Tibial artery (tissue), 4 donors: ENCODE measurements at regions not wholly inside any gene's neighbourhood (a gene's known extent, or its start where the extent isn't known, plus 50 kb on each side); places are given as distances from the start of the nearest gene placed in this dataset.
"Not testable (repeated sequence)": the region's sequence is repeated elsewhere in the genome, so short reads cannot be mapped to it uniquely, and the experiment has no call there.

ENCODE experiments used
- DNase-seq, 2 donors: peaks; one replicate each; pipeline ENCODE4 v3.0.0-alpha.2; 2019
- H3K27ac ChIP-seq, 2 donors: fragments of 200-600 bp; sonication (generic) in 1 of 2; 1 replicate in 1 of 2; 2 replicates in 1 of 2; pipeline ENCODE4 v1.5.1; 2018 to 2019; ENCODE audit warnings: mild to moderate bottlenecking in 1 of 2
- H3K27me3 ChIP-seq, 2 donors: fragments of 200-600 bp; sonication (generic) in 1 of 2; one replicate each; pipeline versions ENCODE4 v1.5.1 to v1.6.0; 2016 to 2019
- H3K36me3 ChIP-seq, 3 donors: fragments of 200-600 bp; sonication (generic) in 2 of 3; one replicate each; pipeline ENCODE4 v1.5.1; 2016 to 2019; ENCODE audit warnings: mild to moderate bottlenecking in 2 of 3
- H3K4me1 ChIP-seq, 4 donors: fragments of 200-600 bp; sonication (generic) in 2 of 4; 1 replicate in 3 of 4; 2 replicates in 1 of 4; pipeline ENCODE4 v1.5.1; 2016 to 2019
- H3K4me3 ChIP-seq, 2 donors: fragments of 200-600 bp; sonication (generic) in 1 of 2; 1 replicate in 1 of 2; 2 replicates in 1 of 2; pipeline ENCODE4 v1.5.1; 2018 to 2019; ENCODE audit warnings: mild to moderate bottlenecking in 2 of 2
- H3K9me3 ChIP-seq, 3 donors: fragments of 200-600 bp; sonication (generic) in 1 of 3; one replicate each; pipeline ENCODE4 v1.5.1; 2016 to 2019
- CTCF ChIP-seq, 2 experiments: fragments of 200-600 bp in 1 of 2; fragments of 450-650 bp in 1 of 2; IDR thresholded peaks; one replicate each; pipeline ENCODE4 v1.5.1; 2017 to 2019; ENCODE audit warnings: antibody characterized with exemption in 2 of 2, mild to moderate bottlenecking in 1 of 2, moderate library complexity in 1 of 2
- intact Hi-C: fragments of 100-400 bp; cut with DNase I; formaldehyde crosslinking; loops from one replicate; pipeline ENCODE4 v1.15.0; 2023; ENCODE audit warnings: low total_unique reads

DNA sequence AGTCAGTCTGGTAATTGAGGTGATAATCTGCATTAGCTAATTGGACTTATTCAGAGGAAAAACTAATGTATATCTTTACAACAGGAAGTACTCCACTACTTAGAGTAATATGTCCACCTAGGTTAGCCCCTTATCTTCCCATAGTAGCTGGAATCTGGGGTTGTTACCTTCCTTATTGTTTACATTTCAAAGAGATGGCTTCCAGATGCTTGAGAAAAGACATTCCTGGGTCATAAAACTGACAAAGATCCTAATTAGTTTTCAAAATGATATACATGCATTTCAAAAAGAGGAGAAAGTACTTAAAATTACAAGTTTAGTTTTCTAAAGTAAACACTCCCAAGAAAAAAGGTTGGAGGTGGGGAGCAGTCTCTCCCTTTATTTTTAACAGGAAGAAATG, 78.1 kb downstream of the RPL10L start:
- no peaks in the 10 kb centered on the region for H3K4me1 ChIP-seq
- H3K9me3 ChIP-seq: no peaks in the 10 kb centered on the region
- intact Hi-C loops: no loop called here
- no peaks in the 10 kb centered on the region for H3K27me3 ChIP-seq
- no peak overlapping the region for H3K27ac ChIP-seq
- H3K4me3 ChIP-seq: no peak overlapping the region
- no peak for DNase-seq
- no peaks in the 10 kb centered on the region for H3K36me3 ChIP-seq
- no peak for TF ChIP-seq CTCF (IDR thresholded peaks at IDR 0.05)

DNA sequence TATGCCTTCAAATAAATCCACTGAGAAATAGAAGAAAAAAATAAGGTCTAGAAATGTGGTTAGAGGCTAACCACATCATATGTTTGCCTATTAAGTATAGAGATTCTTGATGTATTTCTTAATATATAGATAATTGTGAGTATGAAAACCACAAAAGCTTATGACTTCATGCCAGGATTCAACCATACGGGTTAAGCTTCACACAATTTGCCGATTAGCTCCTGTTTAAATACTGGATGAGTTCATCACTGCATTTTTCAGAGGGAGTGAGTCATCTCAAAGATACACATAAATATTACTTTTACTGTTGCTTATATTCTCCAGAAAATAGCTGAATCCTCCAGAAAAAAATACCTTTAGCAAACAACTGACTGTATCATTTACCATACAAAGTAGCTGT, 79.6 kb downstream of the RPL10L start:
- no peaks in the 10 kb centered on the region for H3K4me1 ChIP-seq
- no peaks in the 10 kb centered on the region for H3K27me3 ChIP-seq
- DNase-seq: no peak
- H3K4me3 ChIP-seq: no peak overlapping the region
- TF ChIP-seq CTCF (IDR thresholded peaks at IDR 0.05): no peak
- intact Hi-C loops: no loop called here
- H3K36me3 ChIP-seq: no peaks in the 10 kb centered on the region
- H3K27ac ChIP-seq: no peak overlapping the region
- H3K9me3 ChIP-seq: no peaks in the 10 kb centered on the region

DNA sequence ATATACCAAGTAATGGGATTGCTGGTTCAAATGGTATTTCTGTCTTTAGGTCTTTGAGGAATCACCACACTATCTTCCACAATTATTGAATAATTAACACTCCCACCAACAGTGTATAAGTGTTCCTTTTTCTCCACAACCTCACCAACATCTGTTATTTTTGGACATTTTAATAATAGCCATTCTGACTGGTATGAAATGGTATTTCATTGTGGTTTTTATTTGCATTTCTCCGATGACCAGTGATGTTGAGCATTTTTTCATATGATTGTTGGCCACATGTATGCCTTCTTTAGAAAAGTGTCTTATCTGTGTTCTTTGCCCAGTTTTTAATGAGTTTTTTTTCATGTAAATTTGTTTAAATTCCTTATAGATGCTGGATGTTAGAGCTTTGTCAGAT, 83.4 kb downstream of the RPL10L start:
- H3K36me3 ChIP-seq, H3K4me1 ChIP-seq, H3K27ac ChIP-seq, intact Hi-C loops, H3K27me3 ChIP-seq, DNase-seq, H3K4me3 ChIP-seq, H3K9me3 ChIP-seq: not testable (repeated sequence)

- H3K4me3 ChIP-seq: no peak overlapping the region
- TF ChIP-seq CTCF (IDR thresholded peaks at IDR 0.05): no peak
- no peaks in the 10 kb centered on the region for H3K27me3 ChIP-seq
- no peaks in the 10 kb centered on the region for H3K4me1 ChIP-seq
- no peak for DNase-seq
- H3K9me3 ChIP-seq: peaks cover 0 to 1% (median 0%) of the 10 kb centered on the region in 3 donors
- intact Hi-C loops: no loop called here
- H3K36me3 ChIP-seq: no peaks in the 10 kb centered on the region
- no peak overlapping the region for H3K27ac ChIP-seq
Measured at GRCh38 chr14:46550836-46551235, 100.7 kb downstream of the RPL10L start.

GRCh38 chr14:46540986-46541385, 110.6 kb downstream of the RPL10L start:
- no peak for TF ChIP-seq CTCF (IDR thresholded peaks at IDR 0.05)
- DNase-seq: no peak

DNA sequence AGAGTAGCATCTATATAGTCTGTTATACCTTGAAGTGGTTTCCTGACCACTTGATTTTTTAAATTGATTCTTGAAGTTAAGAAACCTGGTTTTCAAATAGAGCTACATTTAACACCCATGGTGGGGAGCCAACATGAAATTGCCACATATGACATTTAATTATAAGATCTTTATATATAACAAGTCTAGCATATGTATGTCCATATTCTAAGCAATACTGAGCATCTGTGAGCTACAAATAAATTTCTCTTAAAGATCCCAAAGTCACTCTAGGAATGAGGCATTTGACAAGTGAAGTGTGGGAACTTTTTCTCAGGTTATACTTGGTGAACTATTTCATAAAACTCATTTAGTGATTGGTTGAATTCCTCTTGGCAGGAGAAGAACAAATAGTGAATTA, 132.5 kb downstream of the RPL10L start:
- Histone ChIP-seq H3K4me1 (no peaks in the 10 kb centered on the region), H3K4me3 (no peak overlapping the region), H3K27ac (no peak overlapping the region), H3K36me3 (no peaks in the 10 kb centered on the region), H3K9me3 (peaks cover 0 to 4% (median 0%) of the 10 kb centered on the region in 3 donors), H3K27me3 (no peaks in the 10 kb centered on the region)
- TF ChIP-seq CTCF (IDR thresholded peaks at IDR 0.05): no peak
- no peak for DNase-seq
- intact Hi-C loops: no loop called here

More at GRCh38 chr14:46540986-46541385, 110.6 kb downstream of the RPL10L start:
- H3K4me3 ChIP-seq: no peak overlapping the region
- H3K27me3 ChIP-seq: no peaks in the 10 kb centered on the region
- intact Hi-C loops: no loop called here
- H3K27ac ChIP-seq: no peak overlapping the region
- H3K4me1 ChIP-seq: no peaks in the 10 kb centered on the region
- H3K9me3 ChIP-seq: no peaks in the 10 kb centered on the region
- H3K36me3 ChIP-seq: no peaks in the 10 kb centered on the region

- H3K4me3 ChIP-seq, H3K36me3 ChIP-seq, H3K27me3 ChIP-seq, intact Hi-C loops, H3K27ac ChIP-seq, H3K4me1 ChIP-seq, H3K9me3 ChIP-seq: not testable (repeated sequence)
- DNase-seq: peak in 1 of 2 donors; percentile 55
Measured at GRCh38 chr14:46508752-46509151, 142.8 kb downstream of the RPL10L start.
